ENCODE measurements at regions not wholly inside any gene's neighbourhood (a gene's known extent, or its start where the extent isn't known, plus 50 kb on each side); places are given as distances from the start of the nearest gene placed in this dataset.
"Not testable (repeated sequence)": the region's sequence is repeated elsewhere in the genome, so short reads cannot be mapped to it uniquely, and the experiment has no call there.

- TF ChIP-seq, protein P1, sequence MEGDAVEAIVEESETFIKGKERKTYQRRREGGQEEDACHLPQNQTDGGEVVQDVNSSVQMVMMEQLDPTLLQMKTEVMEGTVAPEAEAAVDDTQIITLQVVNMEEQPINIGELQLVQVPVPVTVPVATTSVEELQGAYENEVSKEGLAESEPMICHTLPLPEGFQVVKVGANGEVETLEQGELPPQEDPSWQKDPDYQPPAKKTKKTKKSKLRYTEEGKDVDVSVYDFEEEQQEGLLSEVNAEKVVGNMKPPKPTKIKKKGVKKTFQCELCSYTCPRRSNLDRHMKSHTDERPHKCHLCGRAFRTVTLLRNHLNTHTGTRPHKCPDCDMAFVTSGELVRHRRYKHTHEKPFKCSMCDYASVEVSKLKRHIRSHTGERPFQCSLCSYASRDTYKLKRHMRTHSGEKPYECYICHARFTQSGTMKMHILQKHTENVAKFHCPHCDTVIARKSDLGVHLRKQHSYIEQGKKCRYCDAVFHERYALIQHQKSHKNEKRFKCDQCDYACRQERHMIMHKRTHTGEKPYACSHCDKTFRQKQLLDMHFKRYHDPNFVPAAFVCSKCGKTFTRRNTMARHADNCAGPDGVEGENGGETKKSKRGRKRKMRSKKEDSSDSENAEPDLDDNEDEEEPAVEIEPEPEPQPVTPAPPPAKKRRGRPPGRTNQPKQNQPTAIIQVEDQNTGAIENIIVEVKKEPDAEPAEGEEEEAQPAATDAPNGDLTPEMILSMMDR (IDR thresholded peaks at IDR 0.05 in 4 of 5, conservative IDR thresholded peaks at IDR 0.05 in 1 of 5), result not testable (repeated sequence)
- not testable (repeated sequence) for TF ChIP-seq POLR2A (IDR thresholded peaks at IDR 0.05)
Observed at GRCh38 chr1:143572661-143573060, 399.1 kb downstream of the FAM72C start.

Data from gastrocnemius medialis (tissue), 4 donors.